NOMO-1 treated with dmso at 0.1 percent for 144 hours (cell line): ENCODE measurements at regions not wholly inside any gene's neighbourhood (a gene's known extent, or its start where the extent isn't known, plus 50 kb on each side); places are given as distances from the start of the nearest gene placed in this dataset.

Experiments used
- DNase-seq: peaks from one replicate; lab custom pipeline; 2025; ENCODE audit not compliant: unreplicated experiment; lab: John Stamatoyannopoulos, UW

DNA sequence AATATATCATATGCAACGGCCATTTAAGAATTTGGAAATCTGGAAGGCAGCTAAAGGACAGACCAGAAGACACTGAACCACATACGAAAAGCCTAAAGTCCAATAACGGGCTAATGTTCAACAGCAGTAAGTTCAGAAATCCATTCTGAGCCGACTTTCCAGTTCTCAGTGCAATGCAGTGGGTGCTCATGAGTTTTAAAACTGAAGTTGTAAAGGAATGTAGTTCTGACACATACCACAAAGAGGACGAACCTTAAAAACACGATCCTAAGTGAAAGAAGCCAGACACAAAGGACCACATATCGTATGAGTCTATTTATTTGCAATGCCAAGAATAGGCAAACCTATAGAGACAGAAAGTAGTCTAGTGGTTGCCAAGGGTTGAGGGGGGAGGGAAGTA lies 278.3 kb upstream of the ZFHX3 start:
- no peak for DNase-seq

- DNase-seq = no peak
These were observed 276.0 kb upstream of the ZFHX3 start for GRCh38 chr16:73323880-73324279.

- no peak for DNase-seq
These were observed 274.9 kb upstream of the ZFHX3 start for GRCh38 chr16:73322856-73323255.

GRCh38 chr16:73321853-73322252 lies 273.9 kb upstream of the ZFHX3 start:
- DNase-seq = no peak

- DNase-seq = no peak
These were observed 271.8 kb upstream of the ZFHX3 start for GRCh38 chr16:73319737-73320136.

DNA sequence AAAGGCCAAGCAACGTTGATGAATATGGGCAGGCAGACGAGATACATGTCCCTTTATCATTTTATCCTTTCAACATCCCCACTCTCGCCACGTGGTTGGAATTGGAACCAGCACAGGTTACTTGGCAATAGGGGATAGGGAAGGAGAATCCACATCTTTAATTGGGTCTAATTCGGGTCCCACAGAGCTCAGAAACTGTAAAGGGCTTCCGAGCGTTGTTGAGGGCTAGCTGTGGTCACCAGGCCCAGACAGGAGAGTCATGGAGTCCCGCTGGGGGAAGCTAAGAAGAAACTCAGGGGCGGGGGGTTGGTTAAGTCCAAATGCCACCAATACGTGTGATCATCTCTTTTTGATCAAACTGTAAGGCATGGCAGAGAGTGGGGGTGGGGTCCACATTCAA lies 271.3 kb upstream of the ZFHX3 start:
- DNase-seq = no peak

DNA sequence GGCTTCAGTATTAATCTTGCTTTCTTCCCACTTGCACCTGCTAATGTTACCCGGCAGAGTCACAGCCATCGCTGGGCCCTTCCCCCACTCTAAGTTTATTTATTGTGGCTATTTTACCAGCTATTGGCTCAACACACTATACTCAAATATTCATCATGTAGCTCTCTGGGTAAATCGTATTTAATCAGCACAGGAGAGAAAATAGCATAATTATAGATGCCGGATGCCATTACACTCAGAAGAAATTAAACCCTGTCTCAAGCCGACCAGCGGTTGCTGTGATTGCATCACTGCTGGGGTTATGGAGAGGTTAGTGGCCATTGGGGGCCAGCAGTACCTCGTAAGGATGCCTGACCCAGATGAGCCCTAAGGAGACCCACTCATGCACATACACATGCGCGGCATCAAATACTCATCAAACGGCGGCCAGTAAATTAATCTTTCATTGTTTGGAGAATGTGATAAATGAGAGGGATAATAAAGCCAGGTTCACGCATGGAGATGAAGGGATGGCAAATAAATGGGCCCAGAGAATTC lies 269.5 kb upstream of the ZFHX3 start:
- no peak for DNase-seq

GRCh38 chr16:73315645-73316044 lies 267.7 kb upstream of the ZFHX3 start:
- no peak for DNase-seq

DNA sequence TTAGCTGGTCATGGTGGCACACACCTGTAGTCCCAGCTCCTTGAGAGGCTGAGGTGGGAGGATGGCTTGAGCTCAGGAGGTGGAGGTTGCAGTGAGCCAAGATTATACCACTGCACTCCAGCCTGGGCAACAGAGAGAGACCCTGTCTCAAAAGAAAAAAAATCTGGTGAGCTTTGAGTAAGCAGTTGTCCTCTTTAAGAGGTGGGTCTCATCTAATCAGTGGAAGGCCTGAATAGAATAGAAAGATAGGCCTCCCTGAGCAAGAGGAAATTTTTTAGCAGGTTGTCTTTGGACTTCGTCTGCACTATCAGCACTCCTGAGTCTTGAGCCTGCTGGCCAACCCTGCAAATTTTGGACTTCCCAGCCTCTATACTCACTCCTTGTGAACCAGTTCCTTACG lies 266.0 kb upstream of the ZFHX3 start:
- no peak for DNase-seq

DNA sequence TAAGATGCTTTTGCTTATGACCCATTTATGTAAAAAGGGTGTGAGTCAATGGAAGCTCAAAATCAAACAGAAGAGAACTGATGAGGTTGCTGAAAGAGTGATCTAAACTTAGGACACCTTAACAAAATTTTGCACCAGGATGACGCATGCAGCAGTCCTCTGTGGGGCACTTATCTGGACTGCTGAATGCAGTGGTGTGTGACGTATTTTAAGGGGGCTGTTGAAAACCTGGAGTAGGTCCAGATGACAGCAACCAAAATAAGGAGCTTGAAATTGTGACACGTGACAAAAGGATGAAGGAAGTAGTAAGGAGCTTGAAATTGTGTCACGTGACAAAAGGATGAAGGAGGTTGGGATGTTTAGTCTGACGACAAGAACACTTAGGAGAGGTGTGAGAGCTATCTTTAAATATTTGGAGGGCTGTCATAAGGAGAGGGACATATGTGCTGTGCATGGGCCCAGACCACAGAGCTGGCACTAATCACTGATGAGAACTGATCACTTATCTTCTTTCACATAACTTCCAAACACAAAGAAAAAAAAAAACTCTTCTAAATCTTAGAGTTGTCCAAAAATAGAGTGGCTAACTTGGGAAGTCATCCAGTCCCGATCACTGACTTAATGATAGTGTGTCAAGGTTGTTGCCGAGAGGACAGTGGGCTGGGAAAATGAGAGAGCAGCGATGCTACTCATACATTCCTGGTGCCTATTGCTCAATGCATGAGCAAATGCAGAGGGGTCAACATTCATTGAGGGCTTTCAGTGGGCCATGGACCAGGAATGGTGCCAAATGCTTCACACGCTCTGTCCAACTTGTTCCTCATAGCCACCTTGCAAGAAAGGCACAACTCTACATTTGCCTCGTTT lies 264.2 kb upstream of the ZFHX3 start:
- DNase-seq = no peak

DNA sequence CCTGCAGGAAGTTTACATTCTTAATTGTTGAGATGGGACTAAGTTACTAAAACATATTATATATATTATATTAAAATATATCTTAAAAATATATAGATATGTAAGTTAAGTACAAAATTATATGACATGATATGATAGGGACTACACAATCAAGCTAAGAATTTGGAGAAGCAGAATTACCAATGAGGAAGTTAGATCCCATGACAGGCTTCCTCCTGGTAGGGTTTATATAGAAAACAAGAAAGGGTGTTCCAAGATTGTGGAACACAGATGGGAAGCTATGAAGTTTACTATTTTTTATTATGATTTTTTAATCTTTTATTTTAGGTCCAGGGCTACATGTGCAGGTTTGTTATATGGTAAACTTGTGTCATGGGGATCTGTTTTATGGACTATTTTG lies 260.8 kb upstream of the ZFHX3 start:
- no peak for DNase-seq

GRCh38 chr16:73306901-73307413 lies 259.0 kb upstream of the ZFHX3 start:
- no peak for DNase-seq

DNA sequence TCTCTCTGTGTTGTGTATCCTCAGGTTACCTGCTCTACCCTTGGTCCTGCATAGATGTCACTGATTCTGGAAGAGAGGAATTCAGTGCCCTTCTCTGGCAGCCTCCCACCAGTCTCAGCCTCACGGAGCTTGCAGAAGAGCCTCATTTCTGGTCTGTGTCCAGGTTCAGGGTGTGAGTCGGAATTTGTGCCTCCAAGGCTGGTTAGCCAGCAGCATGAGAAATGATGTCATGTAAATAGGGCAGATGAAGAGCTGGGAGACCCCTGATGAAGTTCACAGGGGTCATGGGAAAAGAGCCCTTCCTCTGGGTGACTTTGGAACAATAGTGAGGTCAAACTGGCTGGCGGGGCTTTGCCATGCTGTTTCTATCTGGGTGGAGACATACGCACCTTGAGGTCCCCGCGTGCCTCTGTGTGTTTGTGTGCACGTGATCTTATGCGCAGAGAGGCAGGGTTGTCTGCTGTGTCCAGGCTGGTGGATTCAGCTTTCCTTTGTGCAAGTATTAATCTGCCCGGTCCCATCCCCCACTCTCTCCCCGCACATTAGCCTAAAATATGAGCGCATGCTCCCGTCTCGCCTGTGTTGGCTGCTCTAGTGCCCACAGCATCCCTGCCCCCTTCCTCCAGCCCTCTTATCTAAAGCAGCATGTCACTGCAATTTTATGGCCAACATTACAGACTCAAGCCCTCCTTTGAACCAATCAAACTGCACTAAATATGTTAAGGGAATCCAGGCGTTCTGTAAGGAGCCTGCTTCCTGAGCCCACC lies 256.3 kb upstream of the ZFHX3 start:
- no peak for DNase-seq

DNA sequence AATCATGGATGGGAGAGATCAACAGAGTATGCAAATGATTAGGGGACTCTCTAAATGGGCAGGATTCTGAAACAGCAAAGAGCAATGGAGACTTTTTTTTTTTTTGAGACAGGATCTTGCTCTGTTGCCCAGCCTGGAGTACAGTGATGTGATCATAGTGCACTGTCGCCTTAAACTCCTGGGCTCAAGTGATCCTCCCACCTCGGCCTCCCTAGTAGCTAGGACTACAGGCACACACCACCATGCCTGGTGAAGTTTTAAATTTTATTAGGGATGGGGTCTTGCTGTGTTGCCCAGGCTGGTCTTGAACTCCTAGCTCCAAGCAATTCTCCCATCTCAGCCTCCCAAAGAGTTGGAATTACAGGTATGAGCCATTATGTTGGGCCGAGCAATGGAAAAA lies 255.0 kb upstream of the ZFHX3 start:
- no peak for DNase-seq

GRCh38 chr16:73301984-73302383 lies 254.1 kb upstream of the ZFHX3 start:
- no peak for DNase-seq

- DNase-seq = no peak
These were observed 251.4 kb upstream of the ZFHX3 start for GRCh38 chr16:73299346-73299745.

DNA sequence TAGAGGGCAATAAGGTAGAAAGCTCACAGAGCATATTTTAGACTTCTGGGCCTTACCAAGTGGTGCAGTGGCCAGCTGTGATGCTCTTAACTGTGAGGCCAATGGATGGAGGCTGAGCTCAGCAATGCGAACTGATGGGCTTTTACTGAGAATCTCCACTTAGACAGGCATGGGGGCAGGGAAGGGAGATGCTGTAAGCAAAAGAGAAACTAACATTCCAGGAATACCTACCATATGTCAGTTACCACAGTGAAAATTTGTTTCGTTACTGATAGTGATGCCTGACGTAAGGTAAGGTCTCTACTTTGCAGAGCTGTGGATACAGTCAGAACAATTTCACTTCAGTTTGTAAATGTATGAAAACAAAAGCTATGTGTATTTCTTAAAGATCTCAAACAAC lies 250.6 kb upstream of the ZFHX3 start:
- DNase-seq = no peak

- DNase-seq = no peak
These were observed 242.3 kb upstream of the ZFHX3 start for GRCh38 chr16:73290258-73290657.

DNA sequence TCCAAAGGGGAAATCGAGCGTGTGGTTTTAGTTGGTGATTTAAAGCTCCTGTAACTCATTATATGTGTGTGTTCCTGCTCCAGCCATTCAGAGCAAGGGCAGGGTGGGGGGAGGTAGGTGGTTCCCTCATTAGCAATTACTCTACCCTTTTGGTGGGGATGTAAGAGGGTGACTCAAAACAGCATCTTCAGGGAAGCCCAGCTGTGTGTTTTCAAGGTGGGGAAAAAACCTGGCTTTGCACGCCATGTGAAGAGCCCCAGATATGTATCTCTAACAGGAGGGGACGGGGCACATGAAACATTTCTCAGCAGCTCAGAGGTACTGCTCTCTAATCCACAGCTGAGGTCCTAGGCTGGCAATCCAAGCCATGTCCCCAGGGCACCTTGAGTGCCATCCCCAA lies 241.3 kb upstream of the ZFHX3 start:
- DNase-seq = no peak

DNA sequence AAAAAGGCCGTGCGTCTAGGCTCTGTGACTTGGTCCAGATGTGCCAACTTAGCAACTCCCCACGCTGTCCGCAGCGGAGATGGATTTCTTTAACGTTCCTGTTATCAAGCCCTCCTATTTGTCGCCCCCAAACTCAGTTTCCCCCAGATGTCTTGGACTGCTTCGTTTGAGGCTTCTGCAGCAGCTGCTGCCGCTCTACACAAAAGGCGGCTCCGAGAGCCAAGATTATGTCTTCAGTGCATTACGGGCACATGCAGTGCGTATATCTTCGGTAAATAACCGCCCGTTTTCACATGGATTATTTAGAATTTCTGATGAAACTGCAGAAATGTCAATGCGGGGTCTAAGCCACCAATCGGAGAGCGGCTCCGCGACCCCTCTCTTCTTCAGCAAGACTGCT lies 240.6 kb upstream of the ZFHX3 start:
- DNase-seq = no peak

GRCh38 chr16:73287859-73288405 lies 240.0 kb upstream of the ZFHX3 start:
- no peak for DNase-seq
